DND-41 (cell line): ENCODE measurements at regions not wholly inside any gene's neighbourhood (a gene's known extent, or its start where the extent isn't known, plus 50 kb on each side); places are given as distances from the start of the nearest gene placed in this dataset.

ENCODE experiments used
- ATAC-seq: fragments of 200-7000 bp; cut with Tn5 transposase; 3 replicates; pipeline ENCODE4 v1.9.1; 2021; ENCODE audit warnings: low read depth; ENCODE audit not compliant: insufficient read depth
- DNase-seq: peaks from one replicate; pipeline ENCODE4 v3.0.0-alpha.2; 2020
- H2AFZ ChIP-seq: 2 replicates; pipeline ENCODE4 v1.6.0; 2012; ENCODE audit warnings: low read depth, low read length
- H3K27ac ChIP-seq: 2 replicates; pipeline ENCODE4 v1.5.1; 2012; ENCODE audit warnings: low read length, inconsistent platforms
- H3K27me3 ChIP-seq: fragments of 200-600 bp; sonication (generic); 2 replicates; pipeline ENCODE4 v1.6.0; 2012; ENCODE audit warnings: low read length, mild to moderate bottlenecking, inconsistent platforms; ENCODE audit not compliant: insufficient read depth, poor library complexity
- H3K36me3 ChIP-seq: 2 replicates; pipeline ENCODE4 v1.5.1; 2012; ENCODE audit warnings: low read length, inconsistent platforms; ENCODE audit not compliant: insufficient read depth
- H3K4me1 ChIP-seq: 2 replicates; pipeline ENCODE4 v1.5.1; 2012; ENCODE audit warnings: mild to moderate bottlenecking, low read length; ENCODE audit not compliant: insufficient read depth
- H3K4me2 ChIP-seq: 2 replicates; pipeline ENCODE4 v1.6.0; 2012; ENCODE audit warnings: mild to moderate bottlenecking, moderate library complexity, low read length, inconsistent platforms; ENCODE audit not compliant: insufficient read depth
- H3K4me3 ChIP-seq, 2 experiments: fragments of 200-600 bp in 1 of 2; shearing (Covaris generic) in 1 of 2; 2 replicates each; pipeline ENCODE4 v1.5.1; 2012 to 2016; ENCODE audit warnings: inconsistent platforms in 2 of 2, low read length in 2 of 2, mild to moderate bottlenecking in 2 of 2, low read depth in 1 of 2, moderate library complexity in 1 of 2
- H3K79me2 ChIP-seq: 2 replicates; pipeline ENCODE4 v1.6.0; 2012; ENCODE audit warnings: low read length, inconsistent platforms; ENCODE audit not compliant: insufficient read depth
- H3K9ac ChIP-seq: 2 replicates; pipeline ENCODE4 v1.6.0; 2012; ENCODE audit warnings: low read depth, mild to moderate bottlenecking, inconsistent platforms, low read length, moderate library complexity
- H3K9me3 ChIP-seq: 2 replicates; pipeline ENCODE4 v1.5.1; 2012; ENCODE audit warnings: low read length, moderate library complexity, mild to moderate bottlenecking, inconsistent platforms; ENCODE audit not compliant: insufficient read depth, severe bottlenecking
- H4K20me1 ChIP-seq: 2 replicates; pipeline ENCODE4 v1.6.0; 2012; ENCODE audit warnings: low read length; ENCODE audit not compliant: insufficient read depth
- CTCF ChIP-seq: IDR thresholded peaks from 2 replicates; pipeline ENCODE4 v1.5.1; 2012; ENCODE audit warnings: borderline replicate concordance, low read length, moderate library complexity, mild to moderate bottlenecking; ENCODE audit not compliant: poor library complexity, severe bottlenecking; ENCODE audit errors: extremely low read depth
- EZH2 ChIP-seq: IDR thresholded peaks from 3 replicates; pipeline ENCODE4 v1.6.1; 2012; ENCODE audit warnings: borderline replicate concordance, low read depth, mild to moderate bottlenecking, moderate library complexity, low read length, inconsistent platforms; ENCODE audit not compliant: severe bottlenecking

- DNase-seq (no peak), ATAC-seq (no peak)
- Histone ChIP-seq H3K4me1 (no peaks in the 10 kb centered on the region), H3K27ac (no peak overlapping the region), H3K4me2 (no peak overlapping the region), H3K4me3 (no peak overlapping the region), H3K9me3 (no peaks in the 10 kb centered on the region), H3K27me3 (no peaks in the 10 kb centered on the region), H4K20me1 (no peaks in the 10 kb centered on the region), H3K79me2 (no peaks in the 10 kb centered on the region), H3K9ac (no peak overlapping the region), H3K36me3 (no peaks in the 10 kb centered on the region), H2AFZ (no peak overlapping the region)
- TF ChIP-seq CTCF: no peak
- no peak for TF ChIP-seq EZH2
These were observed 175.1 kb downstream of the HGF start for GRCh38 chr7:81594767-81595166.

DNA sequence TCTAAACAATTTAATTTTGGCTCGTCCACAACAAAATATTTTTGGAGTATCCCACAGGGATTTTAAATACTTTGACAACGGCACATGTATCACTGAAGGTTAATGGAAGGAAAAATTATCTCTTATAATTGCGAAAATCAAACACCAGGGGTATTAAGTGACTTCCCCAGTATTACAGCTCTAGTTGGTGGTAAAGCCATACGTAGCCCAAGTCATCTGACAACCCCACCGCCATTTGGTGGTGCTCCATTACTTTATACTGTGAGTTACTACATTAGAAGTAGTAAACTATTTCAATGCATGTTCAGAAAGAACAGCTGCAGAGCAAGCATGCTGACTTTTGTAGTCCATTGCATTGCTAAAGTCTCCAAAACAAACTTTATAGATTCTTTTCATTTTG, 179.7 kb downstream of the HGF start:
- H3K4me3 ChIP-seq: no peak overlapping the region
- no peak for ATAC-seq
- H3K9me3 ChIP-seq: no peaks in the 10 kb centered on the region
- no peak overlapping the region for H3K4me2 ChIP-seq
- no peaks in the 10 kb centered on the region for H4K20me1 ChIP-seq
- no peaks in the 10 kb centered on the region for H3K27me3 ChIP-seq
- H3K36me3 ChIP-seq: no peaks in the 10 kb centered on the region
- no peak overlapping the region for H3K9ac ChIP-seq
- no peaks in the 10 kb centered on the region for H3K79me2 ChIP-seq
- H3K27ac ChIP-seq: no peak overlapping the region
- DNase-seq: no peak
- no peaks in the 10 kb centered on the region for H3K4me1 ChIP-seq
- no peak overlapping the region for H2AFZ ChIP-seq
- no peak for TF ChIP-seq CTCF
- no peak for TF ChIP-seq EZH2

- ATAC-seq (no peak), DNase-seq (no peak)
- Histone ChIP-seq H3K9ac (no peak overlapping the region), H3K4me2 (no peak overlapping the region), H3K9me3 (no peaks in the 10 kb centered on the region), H4K20me1 (no peaks in the 10 kb centered on the region), H3K79me2 (no peaks in the 10 kb centered on the region), H3K4me3 (no peak overlapping the region), H3K36me3 (no peaks in the 10 kb centered on the region), H3K27ac (no peak overlapping the region), H2AFZ (no peak overlapping the region), H3K4me1 (no peaks in the 10 kb centered on the region), H3K27me3 (no peaks in the 10 kb centered on the region)
- TF ChIP-seq EZH2: no peak
- no peak for TF ChIP-seq CTCF
These were observed 185.2 kb downstream of the HGF start for GRCh38 chr7:81584667-81585066.
